GM12865 (cell line): ENCODE measurements at regions not wholly inside any gene's neighbourhood (a gene's known extent, or its start where the extent isn't known, plus 50 kb on each side); places are given as distances from the start of the nearest gene placed in this dataset.

Source experiments
- DNase-seq: peaks from one replicate; pipeline ENCODE4 v3.0.0; 2010; ENCODE audit warnings: low read depth
- H3K4me3 ChIP-seq: 2 replicates; pipeline ENCODE4 v1.5.1; 2011; ENCODE audit warnings: mild to moderate bottlenecking, low read depth, low read length, control low read depth
- CTCF ChIP-seq: IDR thresholded peaks from 2 replicates; pipeline ENCODE4 v1.5.1; 2011; ENCODE audit warnings: low read length, control low read depth, low read depth, inconsistent platforms; ENCODE audit not compliant: insufficient read depth; ENCODE audit errors: missing control alignments

DNA sequence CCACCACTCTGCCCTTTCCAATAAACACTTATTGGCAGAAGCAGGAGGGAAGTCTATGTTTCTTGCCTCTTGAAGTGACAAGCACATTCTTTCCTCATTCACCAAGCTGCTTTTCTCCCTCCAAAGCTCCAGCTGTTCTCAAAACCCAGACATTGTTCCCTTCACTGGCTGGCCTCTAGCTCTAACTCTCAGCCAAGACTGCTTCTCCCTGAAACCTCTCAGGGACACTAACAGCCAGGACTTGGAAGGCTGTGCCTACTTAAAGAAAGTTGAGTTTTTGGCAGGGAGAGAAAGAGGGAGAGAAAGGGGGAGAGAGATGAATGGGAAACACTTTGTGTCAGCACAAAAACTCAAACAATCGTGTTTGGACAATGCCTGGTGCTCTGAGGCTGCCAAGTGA is 99.5 kb downstream of the COX18 start:
- TF ChIP-seq CTCF = no peak
- no peak for DNase-seq
- H3K4me3 ChIP-seq = no peak overlapping the region

- TF ChIP-seq CTCF = no peak
- H3K4me3 ChIP-seq = no peak overlapping the region
- peak; percentile 24 for DNase-seq
Observed at GRCh38 chr4:72966652-72967051, 102.9 kb downstream of the COX18 start.

GRCh38 chr4:72959411-72959810 is 110.1 kb downstream of the COX18 start:
- DNase-seq = no peak
- TF ChIP-seq CTCF = no peak
- H3K4me3 ChIP-seq = no peak overlapping the region

- H3K4me3 ChIP-seq = no peak overlapping the region
- no peak for DNase-seq
- no peak for TF ChIP-seq CTCF
Observed at GRCh38 chr4:72954811-72955210, 114.7 kb downstream of the COX18 start.

- DNase-seq = no peak
- H3K4me3 ChIP-seq = no peak overlapping the region
- no peak for TF ChIP-seq CTCF
Observed at GRCh38 chr4:72953571-72953970, 115.9 kb downstream of the COX18 start.

DNA sequence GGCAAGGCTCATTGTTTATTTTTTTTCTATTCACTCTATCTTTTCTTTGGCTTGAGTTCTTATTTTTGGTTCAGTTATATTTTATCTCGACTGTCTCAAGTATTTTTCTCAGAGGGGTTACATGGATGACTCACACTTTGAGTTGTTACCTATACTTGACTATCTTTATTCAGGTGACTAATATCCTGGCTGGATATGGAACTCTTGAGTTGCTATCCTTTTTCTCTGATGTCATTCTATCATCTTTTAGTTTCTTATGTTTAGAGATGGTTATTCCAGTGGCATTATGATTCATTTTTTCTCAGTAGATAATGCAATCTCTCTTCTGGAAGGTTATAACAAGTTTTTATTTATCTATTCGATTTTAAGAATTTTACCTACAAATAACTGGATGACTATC is 117.9 kb downstream of the COX18 start:
- no peak for TF ChIP-seq CTCF
- H3K4me3 ChIP-seq = no peak overlapping the region
- DNase-seq = no peak

DNA sequence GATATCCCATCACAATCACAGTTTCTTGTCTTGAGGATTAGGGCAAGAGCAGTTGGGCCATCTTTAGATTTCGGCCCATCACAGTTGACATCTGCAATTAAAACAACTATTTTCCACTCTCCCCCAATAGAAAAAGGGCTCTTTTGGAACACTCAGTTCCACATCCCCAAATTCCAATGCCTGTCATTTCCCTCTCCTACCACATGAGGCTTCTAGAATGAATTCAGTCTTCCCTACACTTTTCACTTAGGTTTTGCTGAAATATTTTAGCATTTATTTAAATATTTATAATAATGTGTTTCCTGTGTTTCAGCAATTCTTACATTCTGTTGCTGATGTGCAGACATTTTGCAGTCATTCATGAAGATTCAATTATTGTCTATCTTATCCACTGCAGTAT is 118.4 kb downstream of the COX18 start:
- no peak for TF ChIP-seq CTCF
- no peak for DNase-seq

More for the DNA sequence above, 118.4 kb downstream of the COX18 start:
- no peak overlapping the region for H3K4me3 ChIP-seq
